Body of pancreas (tissue), 4 donors: ENCODE measurements at regions not wholly inside any gene's neighbourhood (a gene's known extent, or its start where the extent isn't known, plus 50 kb on each side); places are given as distances from the start of the nearest gene placed in this dataset.

Source experiments
- ATAC-seq: fragments of 150-250 bp; one replicate; pipeline ENCODE4 v1.9.1; 2016
- DNase-seq, 4 donors: peaks; one replicate each; pipeline ENCODE4 v3.0.0-alpha.2; 2019
- H3K27ac ChIP-seq, 4 donors: fragments of 200-600 bp; sonication (generic); 1 replicate in 3 of 4; 2 replicates in 1 of 4; pipeline versions ENCODE4 v1.5.1 to v1.6.1; 2016 to 2019; ENCODE audit warnings: mild to moderate bottlenecking in 1 of 4, mixed read lengths in 1 of 4, moderate library complexity in 1 of 4
- H3K27me3 ChIP-seq, 2 donors: fragments of 200-600 bp; sonication (generic); one replicate each; pipeline ENCODE4 v1.6.0; 2016; ENCODE audit warnings: mild to moderate bottlenecking in 1 of 2
- H3K36me3 ChIP-seq, 2 donors: fragments of 200-600 bp; sonication (generic); replicated peaks in 1 of 2; 2 replicates each; pipeline ENCODE4 v1.5.1; 2016; ENCODE audit warnings: low read depth in 2 of 2; ENCODE audit not compliant: insufficient read depth in 1 of 2
- H3K4me1 ChIP-seq: fragments of 200-600 bp; sonication (generic); one replicate; pipeline ENCODE4 v1.6.0; 2016
- H3K4me3 ChIP-seq, 2 donors: fragments of 200-600 bp; sonication (generic); 1 replicate in 1 of 2; 2 replicates in 1 of 2; pipeline ENCODE4 v1.5.1; 2016 to 2019
- H3K9me3 ChIP-seq, 3 donors: fragments of 200-600 bp; sonication (generic); 1 replicate in 2 of 3; 2 replicates in 1 of 3; pipeline ENCODE4 v1.5.1; 2016
- CTCF ChIP-seq, 7 experiments: fragments of 450-650 bp in 4 of 7; fragments of 200-600 bp in 3 of 7; sonication (generic) in 3 of 7; IDR thresholded peaks; one replicate each; pipeline ENCODE4 v1.5.1; 2016 to 2019; ENCODE audit warnings: antibody characterized with exemption in 7 of 7
- POLR2A ChIP-seq, 3 donors: fragments of 450-650 bp; IDR thresholded peaks; one replicate each; pipeline ENCODE4 v1.6.1; 2016; ENCODE audit warnings: antibody characterized with exemption in 3 of 3, mild to moderate bottlenecking in 2 of 3
- WGBS, 2 donors: methylation state at CpG; one replicate each; pipeline ENCODE4 v1.1.5; 2017; 5-methylcytosine and 5-hydroxymethylcytosine counted together
- intact Hi-C: fragments of 100-400 bp; cut with DNase I; formaldehyde crosslinking; loops from one replicate; pipeline ENCODE4 v1.15.1; 2023

DNA sequence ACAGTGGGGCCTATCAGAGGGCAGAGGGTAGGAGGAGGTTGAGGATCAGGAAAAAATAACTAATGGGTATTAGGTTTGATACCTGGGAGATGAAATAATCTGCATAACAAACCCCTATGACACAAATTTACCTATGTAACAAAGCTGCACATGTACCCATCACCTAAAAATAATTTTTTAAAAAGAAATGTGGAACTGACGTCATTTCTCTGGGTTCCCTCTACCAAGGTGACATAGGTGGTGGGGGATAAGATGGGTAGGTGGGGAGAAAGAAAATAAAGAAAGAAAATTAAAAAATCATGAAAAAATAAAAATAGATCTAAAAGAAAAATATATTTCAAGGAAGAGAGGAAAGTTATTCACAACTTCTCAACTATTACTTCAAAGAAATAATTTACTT is 153.1 kb upstream of the SORCS1 start:
- H3K4me1 ChIP-seq = no peaks in the 10 kb centered on the region
- no peak for ATAC-seq
- 36 to 47% methylated on average over 1 of the region's 1 CpG for WGBS, 2 donors
- no peaks in the 10 kb centered on the region for H3K27me3 ChIP-seq
- H3K4me3 ChIP-seq = no peak overlapping the region
- no peaks in the 10 kb centered on the region for H3K9me3 ChIP-seq
- no peaks in the 10 kb centered on the region for H3K36me3 ChIP-seq
- no peak for DNase-seq
- H3K27ac ChIP-seq = no peak overlapping the region
- TF ChIP-seq CTCF (IDR thresholded peaks at IDR 0.05) = no peak
- intact Hi-C loops = no loop called here

DNA sequence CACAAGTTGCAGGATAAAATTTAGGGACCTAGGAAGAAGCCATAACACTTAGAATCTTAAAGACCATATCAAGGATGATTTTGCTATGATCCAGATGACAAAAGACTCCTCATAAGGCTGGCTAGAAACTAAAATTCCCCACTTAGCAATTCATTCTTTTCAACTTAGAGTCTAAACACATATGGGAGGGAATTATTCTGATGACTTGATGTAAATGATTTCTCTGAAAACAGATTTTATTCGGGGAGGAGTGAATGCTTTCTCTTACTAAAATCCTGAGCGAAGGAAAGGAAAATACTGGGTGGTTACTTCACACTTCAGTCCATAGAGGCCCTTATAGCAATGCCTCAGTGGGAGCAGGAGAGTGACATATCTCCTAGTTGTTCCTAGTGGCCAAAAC is 138.7 kb upstream of the SORCS1 start:
- Histone ChIP-seq H3K4me1 (no peaks in the 10 kb centered on the region), H3K9me3 (no peaks in the 10 kb centered on the region), H3K36me3 (no peaks in the 10 kb centered on the region), H3K4me3 (no peak overlapping the region), H3K27ac (no peak overlapping the region), H3K27me3 (no peaks in the 10 kb centered on the region)
- no peak for TF ChIP-seq CTCF (IDR thresholded peaks at IDR 0.05)
- no peak for TF ChIP-seq POLR2A (IDR thresholded peaks at IDR 0.05)
- DNase-seq (no peak), ATAC-seq (no peak)
- 50 to 55% methylated on average over 2 of the region's 2 CpGs for WGBS, 2 donors
- intact Hi-C loops = no loop called here

DNA sequence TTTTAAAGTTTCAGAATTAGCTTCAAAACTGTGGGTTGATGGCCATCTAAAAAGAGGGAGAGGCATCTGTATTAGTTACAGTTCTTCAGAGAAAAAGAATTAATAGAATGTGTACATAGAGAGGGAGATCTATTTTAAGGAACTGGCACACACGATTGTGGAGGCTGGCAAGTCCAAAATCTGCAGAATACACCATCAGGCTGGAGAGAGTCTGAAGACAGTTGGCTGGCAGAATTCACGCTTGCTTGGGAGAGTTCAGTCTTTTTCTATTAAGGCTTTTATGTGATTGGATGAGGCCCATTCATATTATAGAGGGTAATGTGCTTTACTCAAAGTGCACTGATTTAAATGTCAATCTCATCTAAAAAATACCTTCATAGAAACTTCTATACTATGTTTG is 135.1 kb upstream of the SORCS1 start:
- no peak overlapping the region for H3K4me3 ChIP-seq
- no peak overlapping the region for H3K27ac ChIP-seq
- DNase-seq (no peak), ATAC-seq (no peak)
- no peaks in the 10 kb centered on the region for H3K9me3 ChIP-seq
- H3K4me1 ChIP-seq = no peaks in the 10 kb centered on the region
- 52 to 71% methylated on average over 2 of the region's 2 CpGs for WGBS, 2 donors
- intact Hi-C loops = no loop called here
- H3K36me3 ChIP-seq = no peaks in the 10 kb centered on the region
- no peak for TF ChIP-seq POLR2A (IDR thresholded peaks at IDR 0.05)
- H3K27me3 ChIP-seq = no peaks in the 10 kb centered on the region

GRCh38 chr10:107284187-107284586 is 119.7 kb upstream of the SORCS1 start:
- H3K27ac ChIP-seq = no peak overlapping the region
- H3K27me3 ChIP-seq = no peaks in the 10 kb centered on the region
- no peaks in the 10 kb centered on the region for H3K4me1 ChIP-seq
- no peak overlapping the region for H3K4me3 ChIP-seq
- intact Hi-C loops = no loop called here
- no peaks in the 10 kb centered on the region for H3K9me3 ChIP-seq
- TF ChIP-seq CTCF (IDR thresholded peaks at IDR 0.05) (no peak), POLR2A (IDR thresholded peaks at IDR 0.05) (no peak)
- DNase-seq = no peak
- no peaks in the 10 kb centered on the region for H3K36me3 ChIP-seq
- 71 to 79% methylated on average over 2 of the region's 2 CpGs for WGBS, 2 donors
- no peak for ATAC-seq

DNA sequence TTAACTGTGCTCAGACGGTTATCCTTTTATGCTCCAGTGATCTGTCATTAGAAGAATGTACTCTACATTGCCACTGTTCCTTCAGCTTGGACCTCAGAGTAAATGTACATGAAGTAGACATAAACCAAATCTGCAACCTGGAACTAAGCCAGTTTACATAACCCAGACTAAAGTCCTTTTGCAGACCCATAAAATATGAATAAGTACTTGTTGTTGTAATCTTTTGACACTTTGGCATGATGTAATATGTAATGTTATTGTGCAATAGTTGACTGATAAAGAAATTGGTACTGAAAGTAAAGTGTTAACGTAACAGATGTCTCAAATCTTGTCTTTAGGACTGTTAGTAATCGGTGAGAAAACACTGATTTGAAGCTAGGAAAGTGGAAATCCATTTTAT is 115.8 kb upstream of the SORCS1 start:
- no peak for TF ChIP-seq POLR2A (IDR thresholded peaks at IDR 0.05)
- H3K9me3 ChIP-seq = no peaks in the 10 kb centered on the region
- no peaks in the 10 kb centered on the region for H3K36me3 ChIP-seq
- WGBS, 2 donors = 23 to 28% methylated on average over 3 of the region's 3 CpGs
- no peak overlapping the region for H3K27ac ChIP-seq
- intact Hi-C loops = no loop called here
- DNase-seq = no peak
- no peaks in the 10 kb centered on the region for H3K4me1 ChIP-seq
- ATAC-seq = no peak
- no peaks in the 10 kb centered on the region for H3K27me3 ChIP-seq
- no peak overlapping the region for H3K4me3 ChIP-seq

DNA sequence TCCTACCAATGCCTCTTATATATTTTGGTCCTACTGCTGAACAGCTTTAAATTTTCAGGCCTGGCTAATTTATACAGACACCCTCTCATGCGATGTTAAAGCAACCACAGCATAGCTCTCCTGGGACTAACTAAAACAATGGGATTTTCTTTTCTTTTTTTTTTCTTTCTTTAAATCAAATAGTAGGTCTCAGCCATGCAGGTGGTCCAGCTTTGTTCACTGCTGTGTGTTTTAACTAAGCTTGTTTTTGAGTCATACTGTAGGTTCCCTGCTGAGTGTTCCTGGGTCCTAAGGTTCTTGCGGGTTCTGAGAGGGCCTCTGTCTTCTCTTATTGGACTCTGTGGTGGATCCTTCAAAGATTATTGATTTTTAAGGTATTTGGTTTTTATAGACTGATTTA is 113.1 kb upstream of the SORCS1 start:
- Histone ChIP-seq H3K27ac (no peak overlapping the region), H3K36me3 (no peaks in the 10 kb centered on the region), H3K4me3 (no peak overlapping the region), H3K27me3 (no peaks in the 10 kb centered on the region), H3K9me3 (no peaks in the 10 kb centered on the region), H3K4me1 (no peaks in the 10 kb centered on the region)
- ATAC-seq = no peak
- no peak for TF ChIP-seq POLR2A (IDR thresholded peaks at IDR 0.05)
- no peak for TF ChIP-seq CTCF (IDR thresholded peaks at IDR 0.05)
- no peak for DNase-seq
- WGBS, 2 donors = 52 to 64% methylated on average over 2 of the region's 2 CpGs
- intact Hi-C loops = no loop called here
